Liver (tissue), 3 donors: ENCODE measurements at regions not wholly inside any gene's neighbourhood (a gene's known extent, or its start where the extent isn't known, plus 50 kb on each side); places are given as distances from the start of the nearest gene placed in this dataset.

Source experiments
- CTCF ChIP-seq: fragments of 150-350 bp; IDR thresholded peaks from 2 replicates; pipeline ENCODE4 v1.5.1; 2017; ENCODE audit warnings: improper control_type of control experiment, low read depth, low read length; ENCODE audit not compliant: missing input control
- EGR1 ChIP-seq, 2 donors: IDR thresholded peaks; 2 replicates each; pipeline ENCODE4 v1.6.1; 2016 to 2018; ENCODE audit warnings: antibody characterized with exemption in 2 of 2, low read depth in 2 of 2
- GABPA ChIP-seq, 2 donors: IDR thresholded peaks in 1 of 2; conservative IDR thresholded peaks in 1 of 2; 2 replicates each; pipeline ENCODE4 v1.6.1; 2016; ENCODE audit warnings: antibody characterized with exemption in 2 of 2, mild to moderate bottlenecking in 1 of 2, moderate library complexity in 1 of 2
- JUND ChIP-seq, 2 donors: IDR thresholded peaks; 2 replicates each; pipeline ENCODE4 v1.6.1; 2016; ENCODE audit warnings: antibody characterized with exemption in 2 of 2
- MAX ChIP-seq: IDR thresholded peaks from 2 replicates; pipeline ENCODE4 v1.6.1; 2016; ENCODE audit warnings: antibody characterized with exemption
- RAD21 ChIP-seq, 2 donors: IDR thresholded peaks; 2 replicates each; pipeline ENCODE4 v1.6.1; 2016; ENCODE audit warnings: antibody characterized with exemption in 2 of 2, mild to moderate bottlenecking in 2 of 2
- RXRA ChIP-seq, 2 donors: IDR thresholded peaks; 2 replicates each; pipeline ENCODE4 v1.6.1; 2017 to 2018; ENCODE audit warnings: antibody characterized with exemption in 2 of 2, mild to moderate bottlenecking in 1 of 2
- SP1 ChIP-seq: IDR thresholded peaks from 2 replicates; pipeline ENCODE4 v1.6.1; 2018; ENCODE audit warnings: antibody characterized with exemption, mild to moderate bottlenecking
- TAF1 ChIP-seq: conservative IDR thresholded peaks from 2 replicates; pipeline ENCODE4 v1.6.1; 2016; ENCODE audit warnings: antibody characterized with exemption, mild to moderate bottlenecking
- YY1 ChIP-seq: IDR thresholded peaks from 2 replicates; pipeline ENCODE4 v1.6.1; 2016; ENCODE audit warnings: antibody characterized with exemption, mild to moderate bottlenecking
- TF ChIP-seq, protein P1 (sequence below): IDR thresholded peaks from 2 replicates; pipeline ENCODE4 v1.6.1; 2016; ENCODE audit warnings: antibody characterized with exemption
- TF ChIP-seq, protein P2 (sequence below): IDR thresholded peaks from 2 replicates; pipeline ENCODE4 v1.6.1; 2016; ENCODE audit warnings: antibody characterized with exemption
- TF ChIP-seq, protein P3 (sequence below): IDR thresholded peaks from 2 replicates; pipeline ENCODE4 v1.6.1; 2016; ENCODE audit warnings: antibody characterized with exemption, mild to moderate bottlenecking
- donor health status: healthy.
- donor health status: healthy.

DNA sequence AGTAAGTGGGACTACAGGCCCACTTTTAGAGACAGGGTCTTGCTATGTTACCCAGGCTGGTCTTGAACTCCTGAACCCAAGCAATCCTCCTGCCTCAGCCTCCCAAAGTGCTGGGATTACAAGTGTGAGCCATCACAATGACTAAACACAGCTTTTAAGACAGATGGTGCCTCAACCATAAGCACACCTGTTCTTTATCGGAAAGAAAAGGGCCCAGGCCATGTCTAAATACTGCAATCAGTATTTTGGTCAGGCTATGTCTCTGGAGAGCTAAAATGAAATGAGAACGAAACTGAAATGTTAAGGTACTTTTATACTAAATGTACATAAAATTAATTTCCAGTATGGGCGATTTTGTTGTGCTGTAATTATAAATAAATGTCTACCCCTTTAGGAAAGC lies 69.5 kb upstream of the SPTBN1 start:
- no peak for TF ChIP-seq CTCF
- no peak for TF ChIP-seq GABPA (IDR thresholded peaks at IDR 0.05 in 1 of 2, conservative IDR thresholded peaks at IDR 0.05 in 1 of 2)
- no peak for TF ChIP-seq RAD21 (IDR thresholded peaks at IDR 0.05)
- TF ChIP-seq EGR1 (IDR thresholded peaks at IDR 0.05; ENCODE audit: low read depth in 2 of 2), result no peak
- TF ChIP-seq RXRA (IDR thresholded peaks at IDR 0.05), result no peak
- TF ChIP-seq TAF1, result no peak
- TF ChIP-seq, protein P1, sequence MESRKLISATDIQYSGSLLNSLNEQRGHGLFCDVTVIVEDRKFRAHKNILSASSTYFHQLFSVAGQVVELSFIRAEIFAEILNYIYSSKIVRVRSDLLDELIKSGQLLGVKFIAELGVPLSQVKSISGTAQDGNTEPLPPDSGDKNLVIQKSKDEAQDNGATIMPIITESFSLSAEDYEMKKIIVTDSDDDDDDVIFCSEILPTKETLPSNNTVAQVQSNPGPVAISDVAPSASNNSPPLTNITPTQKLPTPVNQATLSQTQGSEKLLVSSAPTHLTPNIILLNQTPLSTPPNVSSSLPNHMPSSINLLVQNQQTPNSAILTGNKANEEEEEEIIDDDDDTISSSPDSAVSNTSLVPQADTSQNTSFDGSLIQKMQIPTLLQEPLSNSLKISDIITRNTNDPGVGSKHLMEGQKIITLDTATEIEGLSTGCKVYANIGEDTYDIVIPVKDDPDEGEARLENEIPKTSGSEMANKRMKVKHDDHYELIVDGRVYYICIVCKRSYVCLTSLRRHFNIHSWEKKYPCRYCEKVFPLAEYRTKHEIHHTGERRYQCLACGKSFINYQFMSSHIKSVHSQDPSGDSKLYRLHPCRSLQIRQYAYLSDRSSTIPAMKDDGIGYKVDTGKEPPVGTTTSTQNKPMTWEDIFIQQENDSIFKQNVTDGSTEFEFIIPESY, result no peak
- no peak for TF ChIP-seq MAX
- TF ChIP-seq YY1, result no peak
- TF ChIP-seq, protein P2, sequence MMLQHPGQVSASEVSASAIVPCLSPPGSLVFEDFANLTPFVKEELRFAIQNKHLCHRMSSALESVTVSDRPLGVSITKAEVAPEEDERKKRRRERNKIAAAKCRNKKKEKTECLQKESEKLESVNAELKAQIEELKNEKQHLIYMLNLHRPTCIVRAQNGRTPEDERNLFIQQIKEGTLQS, result no peak
- TF ChIP-seq, protein P3, sequence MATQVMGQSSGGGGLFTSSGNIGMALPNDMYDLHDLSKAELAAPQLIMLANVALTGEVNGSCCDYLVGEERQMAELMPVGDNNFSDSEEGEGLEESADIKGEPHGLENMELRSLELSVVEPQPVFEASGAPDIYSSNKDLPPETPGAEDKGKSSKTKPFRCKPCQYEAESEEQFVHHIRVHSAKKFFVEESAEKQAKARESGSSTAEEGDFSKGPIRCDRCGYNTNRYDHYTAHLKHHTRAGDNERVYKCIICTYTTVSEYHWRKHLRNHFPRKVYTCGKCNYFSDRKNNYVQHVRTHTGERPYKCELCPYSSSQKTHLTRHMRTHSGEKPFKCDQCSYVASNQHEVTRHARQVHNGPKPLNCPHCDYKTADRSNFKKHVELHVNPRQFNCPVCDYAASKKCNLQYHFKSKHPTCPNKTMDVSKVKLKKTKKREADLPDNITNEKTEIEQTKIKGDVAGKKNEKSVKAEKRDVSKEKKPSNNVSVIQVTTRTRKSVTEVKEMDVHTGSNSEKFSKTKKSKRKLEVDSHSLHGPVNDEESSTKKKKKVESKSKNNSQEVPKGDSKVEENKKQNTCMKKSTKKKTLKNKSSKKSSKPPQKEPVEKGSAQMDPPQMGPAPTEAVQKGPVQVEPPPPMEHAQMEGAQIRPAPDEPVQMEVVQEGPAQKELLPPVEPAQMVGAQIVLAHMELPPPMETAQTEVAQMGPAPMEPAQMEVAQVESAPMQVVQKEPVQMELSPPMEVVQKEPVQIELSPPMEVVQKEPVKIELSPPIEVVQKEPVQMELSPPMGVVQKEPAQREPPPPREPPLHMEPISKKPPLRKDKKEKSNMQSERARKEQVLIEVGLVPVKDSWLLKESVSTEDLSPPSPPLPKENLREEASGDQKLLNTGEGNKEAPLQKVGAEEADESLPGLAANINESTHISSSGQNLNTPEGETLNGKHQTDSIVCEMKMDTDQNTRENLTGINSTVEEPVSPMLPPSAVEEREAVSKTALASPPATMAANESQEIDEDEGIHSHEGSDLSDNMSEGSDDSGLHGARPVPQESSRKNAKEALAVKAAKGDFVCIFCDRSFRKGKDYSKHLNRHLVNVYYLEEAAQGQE, result no peak
- no peak for TF ChIP-seq SP1
- no peak for TF ChIP-seq JUND (IDR thresholded peaks at IDR 0.05)
